GM18502 (cell line): ENCODE measurements at regions not wholly inside any gene's neighbourhood (a gene's known extent, or its start where the extent isn't known, plus 50 kb on each side); places are given as distances from the start of the nearest gene placed in this dataset.
"Not testable (repeated sequence)": the region's sequence is repeated elsewhere in the genome, so short reads cannot be mapped to it uniquely, and the experiment has no call there.

Experiments used
- ATAC-seq: cut with Tn5 transposase; IDR thresholded peaks from one replicate; pipeline ENCODE4 v1.9.1; 2021; ENCODE audit warnings: mild to moderate bottlenecking; ENCODE audit not compliant: unreplicated experiment, poor library complexity

GRCh38 chr4:18666322-18666721 lies 644.8 kb upstream of the LCORL start:
- ATAC-seq, result no peak

GRCh38 chr4:18664171-18664570 lies 642.6 kb upstream of the LCORL start:
- ATAC-seq, result no peak

- no peak for ATAC-seq
Observed at GRCh38 chr4:18645351-18645750, 623.8 kb upstream of the LCORL start.

- no peak for ATAC-seq
Observed at GRCh38 chr4:18641334-18641733, 619.8 kb upstream of the LCORL start.

GRCh38 chr4:18638031-18638430 lies 616.5 kb upstream of the LCORL start:
- no peak for ATAC-seq

GRCh38 chr4:18636001-18636585 lies 614.5 kb upstream of the LCORL start:
- ATAC-seq, result no peak

- no peak for ATAC-seq
Observed at GRCh38 chr4:18635531-18635930, 614.0 kb upstream of the LCORL start.

- no peak for ATAC-seq
Observed at GRCh38 chr4:18631586-18631985, 610.0 kb upstream of the LCORL start.

- ATAC-seq, result no peak
Observed at GRCh38 chr4:18630218-18631110, 608.9 kb upstream of the LCORL start.

GRCh38 chr4:18627447-18628005 lies 606.0 kb upstream of the LCORL start:
- ATAC-seq, result no peak

GRCh38 chr4:18626996-18627395 lies 605.4 kb upstream of the LCORL start:
- no peak for ATAC-seq

GRCh38 chr4:18626366-18626765 lies 604.8 kb upstream of the LCORL start:
- no peak for ATAC-seq

- ATAC-seq, result no peak
Observed at GRCh38 chr4:18621186-18621585, 599.6 kb upstream of the LCORL start.

GRCh38 chr4:18616720-18617119 lies 595.2 kb upstream of the LCORL start:
- ATAC-seq, result no peak

- no peak for ATAC-seq
Observed at GRCh38 chr4:18611026-18611425, 589.5 kb upstream of the LCORL start.

GRCh38 chr4:18608908-18609533 lies 587.5 kb upstream of the LCORL start:
- ATAC-seq, result no peak

GRCh38 chr4:18602610-18603009 lies 581.1 kb upstream of the LCORL start:
- not testable (repeated sequence) for ATAC-seq

- peak; percentile 90 for ATAC-seq
Observed at GRCh38 chr4:18593297-18594002, 571.9 kb upstream of the LCORL start.

- ATAC-seq, result no peak
Observed at GRCh38 chr4:18582841-18583240, 561.3 kb upstream of the LCORL start.

GRCh38 chr4:18578307-18578706 lies 556.8 kb upstream of the LCORL start:
- peak; percentile 71 for ATAC-seq
